GM18909 (cell line): ENCODE measurements at regions not wholly inside any gene's neighbourhood (a gene's known extent, or its start where the extent isn't known, plus 50 kb on each side); places are given as distances from the start of the nearest gene placed in this dataset.
"Not testable (repeated sequence)": the region's sequence is repeated elsewhere in the genome, so short reads cannot be mapped to it uniquely, and the experiment has no call there.

Experiments
- ATAC-seq: cut with Tn5 transposase; IDR thresholded peaks from one replicate; pipeline ENCODE4 v1.9.1; 2021; ENCODE audit warnings: mild to moderate bottlenecking; ENCODE audit not compliant: unreplicated experiment, poor library complexity

DNA sequence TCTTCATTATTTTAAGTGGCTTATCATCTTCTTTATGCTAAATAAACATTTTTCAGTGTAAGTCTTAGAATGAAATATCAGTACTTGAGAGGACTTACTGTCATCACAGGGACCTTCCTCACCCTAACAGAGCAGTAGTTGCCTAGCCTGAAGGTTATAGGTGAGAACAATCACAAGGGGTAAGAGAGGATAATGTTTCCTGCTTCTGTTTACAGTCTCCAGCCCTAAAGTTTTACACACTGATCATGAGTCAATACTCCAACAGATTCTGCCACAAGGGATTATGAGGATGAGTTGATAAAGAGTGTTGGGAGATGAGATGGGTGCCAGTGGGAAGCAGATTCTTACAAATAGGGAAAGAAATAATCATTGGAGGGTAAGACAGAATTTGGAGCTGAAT is 265.1 kb upstream of the DAB2 start:
- no peak for ATAC-seq

GRCh38 chr5:39687924-39688323 is 263.1 kb upstream of the DAB2 start:
- ATAC-seq: not testable (repeated sequence)

DNA sequence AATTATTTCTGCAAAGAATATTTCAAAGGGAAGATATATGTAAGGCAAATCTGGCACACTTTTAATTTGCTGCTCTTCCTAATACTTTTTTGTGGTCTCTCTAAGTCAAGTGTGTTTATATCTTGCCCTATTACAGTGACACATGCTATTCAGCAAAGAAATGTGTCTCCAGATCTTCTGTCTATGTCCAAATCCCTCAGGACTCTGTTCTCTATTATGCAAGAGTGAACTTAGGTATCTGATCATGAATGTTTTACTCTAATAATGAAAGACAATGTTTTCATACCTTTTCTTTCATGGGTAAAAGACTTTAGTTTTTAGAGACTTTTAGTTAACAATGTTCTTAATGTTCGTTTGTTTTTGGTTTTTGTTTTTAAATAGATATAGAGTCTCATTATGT is 255.4 kb upstream of the DAB2 start:
- ATAC-seq: no peak

DNA sequence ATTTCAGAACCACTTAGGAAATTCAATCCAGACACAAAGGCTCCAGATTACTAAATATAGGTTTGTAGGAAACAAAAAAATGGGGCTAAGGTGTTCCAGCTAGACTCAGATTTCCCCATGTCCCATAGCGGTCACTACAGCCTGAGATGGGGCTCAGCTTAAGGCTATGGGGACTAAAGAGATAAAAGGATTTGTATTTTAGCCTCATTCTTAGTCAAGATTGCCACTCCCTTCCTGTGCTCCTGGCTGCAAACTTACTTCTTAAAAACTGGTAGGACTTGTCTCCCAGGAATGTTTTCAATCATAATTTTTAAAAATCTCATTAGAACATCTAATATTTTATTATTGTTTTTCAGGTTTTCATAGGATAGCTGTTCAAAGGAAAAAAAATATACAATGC is 253.8 kb upstream of the DAB2 start:
- no peak for ATAC-seq

DNA sequence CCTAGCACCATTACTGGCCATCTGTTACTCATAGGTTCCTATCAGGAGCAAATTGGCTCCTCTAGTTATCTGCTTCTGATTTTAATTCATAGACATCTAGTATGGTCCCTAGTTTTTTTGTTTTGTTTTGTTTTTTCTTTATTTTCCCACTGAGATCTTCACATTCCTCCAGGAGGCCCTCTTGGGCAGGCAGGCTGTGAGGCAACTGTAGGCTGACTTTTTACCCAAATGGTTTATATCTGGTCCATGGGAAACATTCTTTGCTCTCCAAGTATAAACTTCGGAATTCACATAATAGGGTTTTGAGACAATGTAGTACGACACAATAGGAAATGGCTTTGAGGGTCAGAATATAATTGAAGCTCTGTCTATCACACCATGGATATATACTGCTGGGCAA is 250.9 kb upstream of the DAB2 start:
- ATAC-seq: no peak

- ATAC-seq: no peak
Observed at GRCh38 chr5:39674209-39675082, 249.7 kb upstream of the DAB2 start.

GRCh38 chr5:39671561-39671961 is 246.8 kb upstream of the DAB2 start:
- ATAC-seq: no peak

GRCh38 chr5:39670955-39671354 is 246.2 kb upstream of the DAB2 start:
- ATAC-seq: no peak

- no peak for ATAC-seq
Observed at GRCh38 chr5:39670391-39670790, 245.6 kb upstream of the DAB2 start.

DNA sequence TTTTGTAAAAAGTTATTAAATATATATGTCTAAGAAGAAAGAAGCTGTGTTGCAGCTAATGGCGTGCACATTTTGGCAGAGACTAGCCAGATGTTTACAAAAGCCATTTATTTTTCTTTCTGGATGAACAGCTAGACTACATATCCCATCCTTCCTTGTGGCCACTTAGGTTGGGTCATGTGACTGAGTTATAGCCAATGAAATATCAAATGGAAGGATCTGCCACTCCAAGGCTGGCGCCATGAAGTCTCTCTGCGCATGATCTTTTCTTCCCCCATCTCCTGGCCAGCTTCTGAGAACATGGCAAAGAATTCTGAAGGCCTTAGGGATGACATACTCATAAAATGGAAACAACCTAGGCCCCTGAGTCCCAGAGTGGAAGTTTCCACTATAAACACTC is 244.2 kb upstream of the DAB2 start:
- ATAC-seq: no peak

- ATAC-seq: no peak
Observed at GRCh38 chr5:39665328-39665727, 240.5 kb upstream of the DAB2 start.

DNA sequence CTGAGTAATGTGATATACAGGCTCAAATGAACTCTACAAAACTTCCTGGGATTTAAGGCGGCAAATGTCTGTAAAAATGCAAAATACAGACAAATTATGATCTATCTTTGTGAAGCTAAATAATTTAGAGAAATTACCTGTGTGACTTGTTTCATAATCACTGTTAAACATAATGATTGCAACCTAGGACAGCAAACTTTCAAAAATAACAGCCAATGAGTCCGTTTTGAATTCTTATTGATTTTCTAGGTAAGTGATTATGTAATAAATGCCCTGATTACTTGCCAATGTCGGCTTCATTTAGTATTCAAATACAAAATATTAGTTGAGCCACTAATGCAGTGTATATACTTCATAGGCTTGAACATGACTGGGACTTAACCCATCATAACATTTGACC is 238.2 kb upstream of the DAB2 start:
- no peak for ATAC-seq

DNA sequence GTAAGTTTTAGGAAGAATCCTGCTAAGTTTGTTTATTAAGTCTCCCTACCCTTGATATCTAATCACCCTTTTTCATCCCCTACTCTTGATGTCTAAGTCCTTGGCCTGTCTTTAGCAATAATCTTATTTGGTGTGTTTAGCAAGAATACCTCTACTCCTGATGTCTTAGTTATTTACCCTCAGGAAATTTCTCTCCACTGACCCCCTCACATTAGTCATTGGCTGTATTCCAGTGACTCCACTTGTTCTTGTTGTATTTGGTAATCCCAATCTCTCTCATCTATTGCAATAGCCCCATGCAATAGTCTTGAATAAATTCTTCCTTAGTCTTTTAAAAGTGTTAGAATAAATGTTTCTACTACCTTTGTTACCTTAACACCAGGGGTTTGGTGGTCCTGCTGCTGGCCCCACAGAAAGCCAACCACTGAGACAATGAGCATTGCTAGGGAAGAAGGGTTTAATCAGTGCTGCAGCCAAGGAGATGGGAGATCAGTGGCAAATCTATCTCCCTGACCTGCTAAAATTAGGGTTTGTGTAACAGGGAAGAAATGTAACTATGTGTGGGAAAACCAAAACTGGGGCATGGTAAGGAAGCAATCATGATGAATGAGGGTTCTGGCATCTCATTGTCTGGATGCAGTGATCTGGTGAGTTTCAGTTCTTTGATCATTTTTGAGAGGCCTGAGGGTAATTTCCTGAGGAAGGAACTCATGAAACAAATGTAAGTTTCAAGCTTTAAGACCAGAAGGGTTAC is 236.4 kb upstream of the DAB2 start:
- ATAC-seq: no peak

DNA sequence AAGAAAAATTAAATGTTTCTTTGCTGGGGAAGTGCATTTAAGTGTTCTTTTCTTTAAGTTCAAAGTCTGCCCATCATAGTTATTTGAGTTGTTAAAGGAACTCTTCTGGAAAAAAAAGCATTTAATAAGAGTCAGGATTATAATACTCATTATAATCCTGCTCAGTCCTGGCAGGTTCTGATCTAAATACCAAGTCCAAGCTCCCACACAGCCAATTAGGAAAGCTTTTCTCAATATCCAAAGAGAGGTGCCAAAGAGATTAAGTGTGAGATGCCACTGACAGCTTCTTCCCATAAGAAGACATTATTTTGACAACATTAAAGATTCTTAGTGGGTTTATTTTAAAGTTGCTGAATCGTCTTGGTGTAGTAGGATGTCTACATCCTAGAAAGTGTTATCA is 235.2 kb upstream of the DAB2 start:
- ATAC-seq: no peak

DNA sequence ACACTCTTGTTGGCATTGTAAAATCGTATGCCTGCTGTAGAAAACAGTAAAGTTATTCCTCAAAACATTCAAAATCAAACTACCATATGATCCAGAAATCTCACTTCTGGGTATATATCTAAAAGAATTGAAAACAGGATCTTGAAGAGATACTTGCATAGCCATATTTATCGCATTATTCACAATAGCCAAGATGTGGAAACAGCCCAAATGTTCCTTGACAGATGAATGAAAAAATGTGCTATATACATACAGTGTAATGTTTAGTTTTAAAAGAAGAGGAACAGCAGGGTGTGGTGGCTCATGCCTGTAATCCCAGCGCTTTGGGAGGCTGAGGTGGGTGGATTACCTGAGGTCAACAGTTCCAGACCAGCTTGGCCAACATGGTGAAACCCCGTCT is 234.1 kb upstream of the DAB2 start:
- no peak for ATAC-seq

DNA sequence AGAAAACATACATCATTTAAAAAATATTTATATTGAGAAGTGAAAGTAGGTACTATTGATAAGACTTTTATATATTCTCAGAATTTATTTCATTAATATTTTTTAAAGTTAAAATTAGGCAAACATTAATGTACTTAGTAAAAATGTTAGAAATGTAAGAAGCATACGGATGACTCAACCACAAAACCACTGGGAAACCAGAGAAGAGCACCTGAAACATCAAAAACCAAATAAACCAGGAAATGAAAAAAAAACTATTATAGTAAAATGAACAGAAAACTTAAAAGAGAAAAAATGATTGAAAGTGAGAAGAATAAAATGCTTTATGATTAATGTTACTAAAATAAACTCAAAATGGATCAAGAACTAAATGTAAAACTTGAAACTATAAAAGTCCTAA is 233.2 kb upstream of the DAB2 start:
- no peak for ATAC-seq

GRCh38 chr5:39656600-39656999 is 231.8 kb upstream of the DAB2 start:
- ATAC-seq: no peak

DNA sequence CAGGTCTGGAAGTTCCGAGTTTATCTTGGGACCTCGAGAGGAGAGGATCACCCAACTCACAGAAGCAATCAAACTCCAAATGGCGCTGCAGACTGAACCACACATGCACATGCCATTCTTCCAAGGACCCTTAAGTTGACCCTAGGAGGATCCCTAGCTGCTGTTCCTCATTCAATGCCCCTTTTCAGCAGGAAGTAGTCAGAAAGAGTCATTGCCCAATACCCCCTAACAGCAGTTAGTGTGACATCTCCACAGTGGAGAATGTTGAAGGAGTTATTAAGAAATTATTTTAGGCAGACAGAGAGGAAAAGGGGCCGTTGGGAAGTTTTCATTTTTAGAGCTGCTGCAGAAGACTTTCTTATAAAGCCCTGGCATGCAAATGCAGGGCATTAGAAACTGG is 229.9 kb upstream of the DAB2 start:
- no peak for ATAC-seq

GRCh38 chr5:39652481-39652880 is 227.7 kb upstream of the DAB2 start:
- not testable (repeated sequence) for ATAC-seq

GRCh38 chr5:39652036-39652435 is 227.3 kb upstream of the DAB2 start:
- ATAC-seq: no peak

GRCh38 chr5:39650008-39650762 is 225.4 kb upstream of the DAB2 start:
- no peak for ATAC-seq
